ENCODE measurements at regions not wholly inside any gene's neighbourhood (a gene's known extent, or its start where the extent isn't known, plus 50 kb on each side); places are given as distances from the start of the nearest gene placed in this dataset.

DNA sequence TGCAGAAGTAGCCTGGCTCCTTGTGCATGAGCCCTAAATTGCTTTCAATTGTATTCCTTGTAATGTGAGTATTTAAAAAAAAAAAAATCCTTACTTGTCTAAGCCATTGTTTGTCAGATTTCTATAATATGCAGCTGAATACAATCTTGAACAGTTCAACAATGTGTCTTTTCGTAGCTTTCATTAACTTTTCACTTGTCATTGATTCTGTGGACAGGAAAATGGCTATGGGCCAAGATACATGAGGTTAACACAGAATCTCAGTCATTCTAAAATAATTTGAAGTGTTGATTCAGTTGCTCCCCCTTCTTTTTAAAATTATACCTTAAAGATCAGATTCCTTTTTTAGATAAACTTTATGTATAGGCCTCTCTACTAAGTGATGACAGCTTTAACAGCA lies 395.8 kb upstream of the KLF12 start:
- no peak for TF ChIP-seq MXI1 (IDR thresholded peaks at IDR 0.05; ENCODE audit: low read depth, low read length)
- TF ChIP-seq JUND (IDR thresholded peaks at IDR 0.05), result no peak
- TF ChIP-seq MEF2A (IDR thresholded peaks at IDR 0.05; ENCODE audit: borderline replicate concordance, low read depth), result no peak
- TF ChIP-seq, protein P1, sequence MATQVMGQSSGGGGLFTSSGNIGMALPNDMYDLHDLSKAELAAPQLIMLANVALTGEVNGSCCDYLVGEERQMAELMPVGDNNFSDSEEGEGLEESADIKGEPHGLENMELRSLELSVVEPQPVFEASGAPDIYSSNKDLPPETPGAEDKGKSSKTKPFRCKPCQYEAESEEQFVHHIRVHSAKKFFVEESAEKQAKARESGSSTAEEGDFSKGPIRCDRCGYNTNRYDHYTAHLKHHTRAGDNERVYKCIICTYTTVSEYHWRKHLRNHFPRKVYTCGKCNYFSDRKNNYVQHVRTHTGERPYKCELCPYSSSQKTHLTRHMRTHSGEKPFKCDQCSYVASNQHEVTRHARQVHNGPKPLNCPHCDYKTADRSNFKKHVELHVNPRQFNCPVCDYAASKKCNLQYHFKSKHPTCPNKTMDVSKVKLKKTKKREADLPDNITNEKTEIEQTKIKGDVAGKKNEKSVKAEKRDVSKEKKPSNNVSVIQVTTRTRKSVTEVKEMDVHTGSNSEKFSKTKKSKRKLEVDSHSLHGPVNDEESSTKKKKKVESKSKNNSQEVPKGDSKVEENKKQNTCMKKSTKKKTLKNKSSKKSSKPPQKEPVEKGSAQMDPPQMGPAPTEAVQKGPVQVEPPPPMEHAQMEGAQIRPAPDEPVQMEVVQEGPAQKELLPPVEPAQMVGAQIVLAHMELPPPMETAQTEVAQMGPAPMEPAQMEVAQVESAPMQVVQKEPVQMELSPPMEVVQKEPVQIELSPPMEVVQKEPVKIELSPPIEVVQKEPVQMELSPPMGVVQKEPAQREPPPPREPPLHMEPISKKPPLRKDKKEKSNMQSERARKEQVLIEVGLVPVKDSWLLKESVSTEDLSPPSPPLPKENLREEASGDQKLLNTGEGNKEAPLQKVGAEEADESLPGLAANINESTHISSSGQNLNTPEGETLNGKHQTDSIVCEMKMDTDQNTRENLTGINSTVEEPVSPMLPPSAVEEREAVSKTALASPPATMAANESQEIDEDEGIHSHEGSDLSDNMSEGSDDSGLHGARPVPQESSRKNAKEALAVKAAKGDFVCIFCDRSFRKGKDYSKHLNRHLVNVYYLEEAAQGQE (IDR thresholded peaks at IDR 0.05; ENCODE audit: low read depth, low read length), result no peak
- TF ChIP-seq, protein P2, sequence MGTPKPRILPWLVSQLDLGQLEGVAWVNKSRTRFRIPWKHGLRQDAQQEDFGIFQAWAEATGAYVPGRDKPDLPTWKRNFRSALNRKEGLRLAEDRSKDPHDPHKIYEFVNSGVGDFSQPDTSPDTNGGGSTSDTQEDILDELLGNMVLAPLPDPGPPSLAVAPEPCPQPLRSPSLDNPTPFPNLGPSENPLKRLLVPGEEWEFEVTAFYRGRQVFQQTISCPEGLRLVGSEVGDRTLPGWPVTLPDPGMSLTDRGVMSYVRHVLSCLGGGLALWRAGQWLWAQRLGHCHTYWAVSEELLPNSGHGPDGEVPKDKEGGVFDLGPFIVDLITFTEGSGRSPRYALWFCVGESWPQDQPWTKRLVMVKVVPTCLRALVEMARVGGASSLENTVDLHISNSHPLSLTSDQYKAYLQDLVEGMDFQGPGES (IDR thresholded peaks at IDR 0.05; ENCODE audit: low read depth, low read length), result no peak
- no peak for TF ChIP-seq YY1 (IDR thresholded peaks at IDR 0.05; ENCODE audit: low read depth)
- no peak for TF ChIP-seq EP300 (IDR thresholded peaks at IDR 0.05; ENCODE audit: borderline replicate concordance in 1 of 2, low read depth in 1 of 2, low read length in 1 of 2)
- TF ChIP-seq SIN3A (IDR thresholded peaks at IDR 0.05; ENCODE audit: borderline replicate concordance, low read depth, low read length), result no peak
- TF ChIP-seq SMC3 (IDR thresholded peaks at IDR 0.05; ENCODE audit: low read depth, low read length), result no peak
- no peak for TF ChIP-seq FOXM1 (IDR thresholded peaks at IDR 0.05; ENCODE audit: low read depth)
- TF ChIP-seq, protein P3, sequence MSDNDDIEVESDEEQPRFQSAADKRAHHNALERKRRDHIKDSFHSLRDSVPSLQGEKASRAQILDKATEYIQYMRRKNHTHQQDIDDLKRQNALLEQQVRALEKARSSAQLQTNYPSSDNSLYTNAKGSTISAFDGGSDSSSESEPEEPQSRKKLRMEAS (IDR thresholded peaks at IDR 0.05; ENCODE audit: low read depth), result no peak
- no peak for TF ChIP-seq RXRA (IDR thresholded peaks at IDR 0.05; ENCODE audit: borderline replicate concordance, low read depth)
- TF ChIP-seq RFX5 (IDR thresholded peaks at IDR 0.05; ENCODE audit: low read length), result no peak
- no peak for TF ChIP-seq NRF1 (IDR thresholded peaks at IDR 0.05; ENCODE audit: low read depth, low read length)
- no peak overlapping the region for H3K27ac ChIP-seq (ENCODE audit: low read depth in 2 of 2, low read length in 1 of 2)
- no peaks in the 10 kb centered on the region for H3F3A ChIP-seq (replicated peaks; ENCODE audit: insufficient read depth)
- DNase-seq, result no peak
- no peak overlapping the region for H3K4me2 ChIP-seq
- no peaks in the 10 kb centered on the region for H4K20me1 ChIP-seq (ENCODE audit: insufficient read depth)
- no peak overlapping the region for H3K9ac ChIP-seq
- no peak overlapping the region for H2AFZ ChIP-seq (ENCODE audit: low read depth)
- H3K9me3 ChIP-seq, result no peaks in the 10 kb centered on the region
- H3K27me3 ChIP-seq (ENCODE audit: insufficient read depth), result no peaks in the 10 kb centered on the region
- no peaks in the 10 kb centered on the region for H3K9me2 ChIP-seq
- no peaks in the 10 kb centered on the region for H3K36me3 ChIP-seq (replicated peaks in 1 of 2; ENCODE audit: control insufficient read depth in 1 of 2, insufficient read depth in 2 of 2, low read length in 1 of 2)
- ChIA-PET POLR2A (no interaction called here), CTCF (interaction anchor here (1.5 kb wide), 1 partner anchor 24 kb away, joined by 4 read pairs; no protein-coding TSS in a partner anchor)
- 30% methylated on average over 1 of the region's 1 CpG for WGBS (ENCODE audit: low lambda C conversion rate)
- H3K79me2 ChIP-seq (ENCODE audit: insufficient read depth), result no peaks in the 10 kb centered on the region
- H3K4me3 ChIP-seq (ENCODE audit: low read depth in 2 of 2, low read length in 1 of 2), result no peak overlapping the region
- H3K4me1 ChIP-seq (ENCODE audit: control insufficient read depth in 1 of 2, insufficient read depth in 2 of 2, low read depth in 1 of 2, low read length in 1 of 2), result no peaks in the 10 kb centered on the region
